Activated CD4-positive, CD25-positive, alpha-beta regulatory T cell treated with anti-CD3 and anti-CD28 coated beads, Interleukin-2, amount 50 U/mL, for 24 hours (primary cell): ENCODE measurements at regions not wholly inside any gene's neighbourhood (a gene's known extent, or its start where the extent isn't known, plus 50 kb on each side); places are given as distances from the start of the nearest gene placed in this dataset.

Experiments used
- ATAC-seq, 2 donors: fragments of 150-1000 bp; cut with Tn5 transposase; one replicate each; pipeline ENCODE4 v1.10.0; 2021; ENCODE audit warnings: mild to moderate bottlenecking in 1 of 2, moderate library complexity in 1 of 2

DNA sequence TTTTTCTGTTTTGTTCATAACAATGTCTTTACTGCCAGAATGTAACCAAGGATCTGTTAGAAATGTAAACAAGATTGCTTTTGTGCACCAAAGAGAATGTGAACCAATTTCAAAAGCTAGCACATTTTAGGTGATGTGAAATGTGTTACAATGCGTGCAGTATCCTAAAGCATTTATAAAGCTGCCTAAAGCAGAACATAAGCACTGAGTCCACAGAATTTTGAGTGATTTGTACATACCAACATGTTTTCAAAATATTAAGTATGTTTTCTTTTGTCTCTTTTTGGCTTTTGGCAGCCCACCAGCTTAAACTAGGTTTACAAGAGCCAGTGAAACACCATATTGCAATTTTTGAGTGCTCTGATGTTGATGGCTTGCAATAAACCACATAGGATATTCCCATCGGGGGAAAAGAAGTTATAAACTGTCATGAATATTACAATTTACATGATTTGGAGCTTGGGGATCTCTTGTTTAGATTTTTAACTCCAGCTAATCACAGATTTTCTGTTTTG lies 364.0 kb downstream of the ZIC1 start:
- no peak for ATAC-seq

DNA sequence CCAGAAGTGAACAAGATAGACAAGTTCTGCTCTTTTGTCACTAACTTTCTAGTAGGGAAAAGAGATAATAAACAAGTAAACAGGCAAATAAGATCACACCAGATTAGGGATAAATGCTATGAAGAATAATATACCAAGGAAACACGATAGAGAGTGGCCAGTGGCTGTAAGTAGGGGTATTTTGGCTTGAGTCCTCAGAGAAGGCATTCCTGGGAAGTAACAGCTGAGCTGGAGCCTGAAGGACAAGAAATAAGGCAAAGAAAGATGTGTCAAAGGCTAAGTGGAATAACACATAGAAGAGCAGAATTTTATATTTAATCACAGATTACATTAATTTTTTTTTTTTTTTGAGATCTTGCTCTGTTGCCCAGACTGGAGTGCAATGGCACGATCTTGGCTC lies 366.2 kb downstream of the ZIC1 start:
- ATAC-seq, result no peak

DNA sequence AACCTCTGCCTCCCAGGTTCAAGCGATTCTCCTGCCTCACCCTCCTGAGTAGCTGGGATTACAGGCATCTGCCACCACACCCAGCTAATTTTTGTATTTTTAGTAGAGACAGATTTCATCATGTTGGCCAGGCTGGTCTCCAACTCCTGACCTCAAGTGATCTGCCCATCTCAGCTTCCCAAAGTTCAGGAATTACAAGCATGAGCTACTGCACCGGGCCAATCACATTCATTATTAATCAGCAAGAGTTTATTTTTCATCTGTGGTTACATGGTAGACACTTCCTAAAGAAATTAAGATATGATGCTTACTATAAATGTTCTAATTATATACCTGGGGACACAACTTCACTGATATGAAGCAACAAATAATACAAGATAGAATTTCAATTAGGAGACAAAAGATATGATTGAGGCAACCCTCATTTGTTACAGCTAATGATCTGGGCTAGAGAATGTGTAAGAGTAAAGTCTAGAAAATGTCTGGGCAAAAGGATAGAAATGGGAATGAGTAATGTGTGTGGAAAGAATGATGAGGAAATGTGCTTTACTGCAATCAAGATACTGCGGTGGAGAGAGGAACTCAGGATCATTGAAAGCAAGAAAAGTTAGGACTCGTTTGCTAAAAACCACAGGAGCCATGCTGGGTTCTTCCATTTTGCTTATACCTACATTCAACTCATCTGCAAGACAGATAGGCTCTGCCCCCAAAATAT lies 366.8 kb downstream of the ZIC1 start:
- no peak for ATAC-seq

DNA sequence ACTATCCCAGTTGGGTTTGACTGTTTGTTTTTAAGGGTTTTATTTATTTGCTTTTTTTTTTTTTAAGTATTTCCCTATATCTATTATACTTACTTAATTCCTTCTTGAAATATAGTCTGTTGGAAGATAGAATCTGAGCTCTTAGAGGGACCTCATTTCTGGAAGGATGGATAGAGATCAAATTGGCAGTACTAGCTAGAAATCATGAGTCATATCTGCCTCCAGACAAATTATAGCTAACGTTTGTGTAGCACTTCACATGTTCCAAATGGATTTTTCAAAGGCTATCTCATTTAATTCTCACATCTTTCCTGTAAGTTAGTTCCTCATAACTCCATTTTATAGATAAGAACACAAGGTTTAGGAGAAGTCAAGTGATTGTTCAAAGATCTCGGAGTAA lies 384.7 kb downstream of the ZIC1 start:
- ATAC-seq, result no peak

DNA sequence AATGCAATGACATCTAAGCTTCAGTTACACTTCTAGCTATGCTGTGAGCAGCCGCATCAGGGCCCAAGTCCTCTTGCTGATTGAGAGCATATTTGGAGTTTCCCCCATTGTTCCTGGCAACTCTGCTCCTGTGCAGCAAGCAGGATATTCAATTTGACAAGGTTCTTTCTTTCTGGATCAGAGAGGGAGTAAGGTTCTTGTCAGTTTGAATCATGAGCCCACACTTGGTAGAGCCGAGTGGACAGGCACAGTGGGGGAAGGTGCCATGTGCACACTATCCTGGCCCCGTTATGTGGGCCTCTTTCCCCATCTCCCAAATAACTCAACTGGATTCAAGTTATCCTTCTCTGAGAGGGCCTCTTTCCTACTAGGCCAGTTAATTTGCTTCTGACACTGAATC lies 385.4 kb downstream of the ZIC1 start:
- no peak for ATAC-seq

DNA sequence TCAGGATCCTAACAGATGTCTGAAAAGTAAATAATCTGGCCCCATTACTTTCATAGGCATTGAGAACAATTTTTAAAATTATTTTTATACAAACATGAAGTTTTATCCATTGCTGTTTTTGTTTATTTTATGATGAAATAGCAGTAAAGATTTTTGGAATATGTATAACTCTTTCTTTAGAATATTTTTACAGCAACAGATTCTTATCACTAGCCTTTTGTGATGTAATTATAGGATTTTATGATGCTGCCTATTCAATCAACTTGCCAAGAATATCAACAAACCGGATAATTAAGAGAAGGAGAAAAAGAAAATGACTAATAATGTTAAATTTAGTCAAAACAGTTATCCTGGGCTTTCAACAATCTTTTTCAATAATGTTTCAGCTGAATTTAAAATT lies 386.3 kb downstream of the ZIC1 start:
- ATAC-seq, result no peak

DNA sequence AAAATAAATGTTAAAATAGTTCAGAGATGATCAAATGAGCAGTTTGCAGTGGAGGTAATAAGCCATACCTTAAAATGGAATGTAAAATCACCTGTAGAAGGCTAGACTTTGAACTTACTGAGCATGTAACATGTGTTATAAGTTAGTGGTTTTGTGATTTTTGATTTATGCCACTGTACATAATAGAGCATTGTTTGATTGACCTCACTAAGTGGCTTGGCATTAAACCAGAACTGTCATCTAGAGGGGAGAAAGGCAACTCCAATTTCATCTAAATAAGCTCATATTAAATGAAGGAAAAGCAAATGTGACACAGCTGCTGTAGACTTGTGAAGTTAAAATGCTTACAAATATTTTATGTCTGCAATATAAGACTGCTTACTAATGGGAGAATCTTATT lies 387.9 kb downstream of the ZIC1 start:
- ATAC-seq, result no peak

DNA sequence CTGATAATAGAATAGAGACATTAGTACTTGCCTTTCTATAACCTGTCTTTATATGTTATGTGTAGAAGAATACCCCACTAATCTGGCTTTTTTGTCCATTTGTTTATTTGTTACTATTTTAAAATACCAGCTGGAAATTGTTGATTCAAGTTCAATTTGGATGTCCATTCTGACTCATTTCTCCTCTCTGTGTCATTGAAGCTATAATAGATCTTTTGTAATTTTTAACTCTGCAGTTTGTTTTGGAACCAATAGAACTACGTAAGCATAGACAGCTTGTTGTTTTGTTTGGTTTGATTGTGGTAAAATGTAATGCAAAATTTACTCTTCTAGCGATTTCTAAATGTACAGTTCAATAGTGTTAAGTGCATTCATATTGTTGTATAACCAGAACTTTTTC lies 390.4 kb downstream of the ZIC1 start:
- no peak for ATAC-seq

DNA sequence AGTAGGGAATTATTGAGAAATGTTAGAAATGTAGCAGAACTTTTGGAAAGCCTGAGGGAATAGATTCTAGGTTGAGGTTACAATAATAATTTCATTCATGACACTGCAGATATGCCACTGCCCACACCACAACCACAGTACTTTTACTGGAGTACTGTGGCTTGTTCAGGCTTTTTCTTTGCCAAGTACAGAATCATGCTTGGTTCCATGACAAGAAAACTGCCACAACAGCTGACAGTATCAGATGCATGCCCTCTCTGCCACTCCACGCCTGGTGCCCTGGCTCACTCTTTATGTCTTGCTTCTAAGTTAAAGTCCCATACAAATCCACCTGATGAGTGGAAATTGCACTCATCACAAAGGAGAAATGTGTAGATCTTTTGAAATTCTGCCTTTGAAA lies 398.6 kb downstream of the ZIC1 start:
- ATAC-seq, result no peak

DNA sequence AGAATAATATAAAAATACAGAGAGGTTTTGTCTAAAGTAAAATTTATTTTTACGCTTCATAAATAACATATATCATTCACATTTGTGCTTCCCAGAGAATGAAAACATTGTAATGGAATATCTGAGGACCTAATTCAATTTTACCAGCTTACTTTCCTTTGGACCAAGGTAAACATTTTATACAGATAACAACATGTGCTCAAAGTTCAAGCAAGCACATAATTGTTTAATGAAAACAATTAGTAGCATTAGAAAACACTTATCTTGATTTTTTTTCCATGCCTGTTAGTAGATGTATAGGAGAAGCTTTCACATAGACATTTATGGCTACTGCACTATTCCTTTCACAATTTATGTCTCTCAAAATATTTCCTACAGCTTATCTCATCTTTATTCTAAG lies 400.0 kb downstream of the ZIC1 start:
- ATAC-seq, result no peak

DNA sequence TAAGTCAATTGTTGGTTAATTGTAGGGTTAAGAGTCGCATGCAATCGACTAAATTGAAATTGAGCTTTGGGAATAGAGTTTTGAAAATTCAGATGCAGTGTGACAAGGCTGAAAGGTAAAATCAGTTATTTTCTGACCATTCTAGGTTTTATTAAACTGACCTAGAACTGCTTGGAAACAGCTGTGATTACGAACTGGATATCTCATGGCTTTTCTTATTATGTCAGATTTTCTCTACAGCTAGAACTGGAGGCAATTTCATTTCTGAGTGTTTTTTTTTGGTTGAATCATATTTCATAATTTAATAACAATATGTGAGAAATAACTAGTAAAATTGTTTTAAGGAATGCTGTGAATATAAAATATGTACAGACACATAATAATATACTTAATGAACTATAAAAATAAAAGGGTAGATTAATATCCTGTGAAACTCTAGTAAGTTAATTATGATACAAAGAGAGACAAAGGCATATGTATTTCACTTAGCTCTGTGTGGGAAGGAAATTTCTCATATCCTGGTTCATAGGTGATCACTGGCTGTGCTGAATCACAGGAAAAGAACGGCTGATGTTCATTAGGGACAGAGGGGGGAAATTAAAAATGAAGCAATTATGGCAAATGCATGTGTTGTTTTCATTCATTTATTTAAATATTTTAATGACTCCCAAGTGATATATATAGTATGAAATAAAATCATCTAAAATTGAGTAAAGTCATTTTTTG lies 403.2 kb downstream of the ZIC1 start:
- no peak for ATAC-seq

DNA sequence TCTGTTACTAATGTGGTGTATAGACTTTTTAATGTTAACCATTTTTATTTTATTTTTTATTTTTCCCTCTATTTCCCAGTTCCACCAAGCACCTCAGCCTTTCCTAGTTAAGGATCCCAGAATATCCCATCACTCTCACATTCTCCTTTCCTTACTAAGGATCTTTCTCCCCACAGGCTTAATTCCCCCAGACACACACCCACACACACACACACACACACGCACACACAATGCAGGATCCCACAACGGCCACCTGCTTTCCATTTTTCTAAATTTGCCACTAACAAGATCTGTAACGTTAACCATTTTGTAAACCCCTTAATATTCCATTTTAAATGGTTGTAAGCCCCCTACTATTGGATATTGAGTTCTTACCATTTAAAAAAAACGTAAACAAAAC lies 404.1 kb downstream of the ZIC1 start:
- ATAC-seq, result no peak

DNA sequence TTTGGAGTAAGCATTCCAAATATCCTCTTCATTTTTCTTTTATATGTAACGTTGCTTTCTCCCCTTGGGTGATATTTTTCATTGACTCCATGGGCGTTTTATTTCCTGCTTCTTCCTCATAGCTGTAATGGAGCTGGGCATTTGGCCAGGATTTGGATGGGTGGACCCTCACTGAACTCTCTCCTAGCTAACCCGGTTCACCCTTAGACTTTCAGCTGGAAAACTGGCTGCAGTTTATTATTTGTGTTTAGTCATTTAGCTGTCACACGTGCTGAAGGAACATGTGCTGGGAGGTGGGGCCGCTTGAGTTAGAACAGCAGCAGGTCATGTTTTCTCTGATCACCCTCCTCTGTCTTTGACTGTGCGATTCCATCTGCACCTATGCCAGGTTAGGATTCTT lies 407.6 kb downstream of the ZIC1 start:
- no peak for ATAC-seq

DNA sequence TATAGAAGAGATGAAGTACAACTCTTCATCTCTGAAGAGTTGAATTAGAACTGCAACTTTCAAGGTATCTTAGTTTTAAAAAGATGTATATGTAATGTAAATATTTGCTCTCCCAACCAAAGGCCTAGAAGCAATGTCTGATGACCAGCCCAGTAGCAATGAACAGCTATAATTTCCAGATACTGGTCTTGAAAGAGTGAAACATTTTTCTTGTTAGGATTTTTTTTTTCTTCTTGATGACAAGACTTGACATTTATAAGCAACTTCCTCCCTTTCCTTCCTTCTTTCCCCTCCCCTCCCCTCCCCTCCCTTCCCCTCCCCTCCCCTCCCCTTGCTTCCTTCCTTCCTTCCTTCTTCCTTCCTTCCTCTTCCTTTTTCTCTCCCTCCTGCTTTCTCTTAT lies 423.4 kb downstream of the ZIC1 start:
- no peak for ATAC-seq

DNA sequence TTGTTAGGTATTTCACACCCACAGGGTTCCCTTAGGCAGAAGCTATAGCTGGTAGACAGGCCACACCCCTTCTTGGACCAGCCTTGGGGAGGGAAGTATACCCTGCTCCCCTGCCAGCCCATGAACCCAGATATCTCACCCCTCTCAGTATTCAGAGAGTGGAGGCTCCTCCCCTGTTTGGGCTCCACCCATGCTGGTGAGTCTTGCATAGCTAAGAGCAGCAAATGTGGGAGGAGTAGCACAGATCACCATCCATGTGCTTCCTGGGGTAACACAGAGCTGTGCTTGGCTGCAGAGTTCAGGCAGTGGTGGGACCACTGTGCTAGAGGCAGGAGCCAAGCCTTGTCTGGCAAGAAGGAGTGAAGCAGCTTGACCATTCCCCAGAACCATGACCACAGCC lies 427.2 kb downstream of the ZIC1 start:
- no peak for ATAC-seq

DNA sequence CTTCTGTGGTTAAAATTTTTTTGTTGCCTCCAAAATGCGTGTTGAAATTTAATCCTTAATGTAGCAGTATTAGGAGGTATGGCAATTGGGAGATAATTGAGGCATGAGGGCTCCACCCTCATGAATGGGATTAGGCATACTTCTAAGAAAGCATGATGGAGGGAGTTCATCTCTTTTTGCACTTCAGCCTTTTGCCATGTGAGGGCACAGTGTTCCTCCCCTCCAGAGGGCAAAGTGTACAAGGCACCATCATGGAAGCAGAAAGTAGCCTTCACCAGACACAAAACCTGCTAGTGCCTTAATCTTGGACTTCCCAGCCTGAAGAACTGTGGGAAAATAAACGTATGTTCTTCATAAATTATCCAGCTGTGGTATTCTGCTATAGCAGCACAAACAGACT lies 429.5 kb downstream of the ZIC1 start:
- ATAC-seq, result no peak

DNA sequence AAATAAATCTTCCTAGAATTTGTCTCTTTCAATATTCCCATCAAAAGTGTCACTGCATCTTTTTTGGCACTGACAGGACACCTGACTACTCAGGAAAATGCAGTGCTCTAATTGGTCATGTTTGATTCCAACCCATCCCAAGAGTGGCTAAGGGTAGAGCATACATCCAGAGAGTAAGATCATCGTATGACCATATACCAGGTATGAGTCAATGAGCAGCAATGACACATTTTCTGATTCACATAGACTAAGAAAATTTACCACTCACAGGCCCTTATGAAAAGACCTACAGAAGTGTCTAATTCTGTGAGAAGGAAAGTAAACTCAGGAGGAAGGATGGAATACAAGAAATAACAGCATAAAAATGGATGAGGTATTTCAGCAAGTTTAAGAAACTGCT lies 434.2 kb downstream of the ZIC1 start:
- no peak for ATAC-seq

DNA sequence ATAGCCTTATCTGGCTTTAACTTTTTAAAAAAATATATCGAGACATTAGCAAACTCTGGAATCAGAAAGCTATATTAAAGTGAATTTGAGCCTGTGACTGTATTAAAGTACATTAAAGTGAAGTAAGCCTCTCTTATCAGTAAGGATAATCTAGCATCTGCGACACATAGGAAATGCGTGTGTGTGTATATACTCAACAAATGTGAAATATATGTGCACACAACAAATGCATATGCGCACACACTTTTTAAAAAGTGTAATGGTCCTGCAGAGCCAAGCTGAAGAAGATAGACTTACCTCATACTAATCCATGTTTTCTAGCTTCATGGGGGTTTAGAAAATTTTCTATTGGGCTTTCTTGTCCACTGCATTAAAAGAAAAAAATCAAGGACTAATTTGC lies 437.1 kb downstream of the ZIC1 start:
- no peak for ATAC-seq

DNA sequence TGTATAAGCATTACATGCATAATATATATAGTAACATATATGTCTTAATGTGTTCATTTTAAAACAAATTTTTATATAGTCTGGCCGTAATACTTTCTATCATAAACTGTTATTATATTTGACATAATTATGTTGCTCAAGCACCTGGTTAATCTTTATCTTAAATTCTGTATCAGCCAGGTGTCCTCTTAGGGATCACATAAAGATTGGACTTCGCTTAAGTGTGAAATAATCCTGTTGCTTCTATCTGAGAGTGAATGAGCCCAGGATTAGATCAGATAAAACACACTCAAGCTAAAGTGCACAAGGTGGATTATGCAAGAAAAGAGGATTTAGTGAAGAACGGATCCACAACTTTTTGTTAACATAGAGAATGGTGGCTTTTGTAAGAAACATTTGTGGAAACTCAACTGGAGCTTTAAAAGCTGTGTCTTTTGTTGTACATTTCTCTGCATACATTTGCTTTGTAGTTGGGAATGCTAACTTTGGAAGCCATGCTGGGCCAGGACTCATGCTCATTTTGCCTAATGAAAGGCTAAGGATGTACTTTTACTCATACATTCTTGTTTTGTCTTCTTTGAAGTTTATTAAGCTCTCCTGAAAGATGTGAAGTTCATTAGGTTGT lies 437.8 kb downstream of the ZIC1 start:
- ATAC-seq, result no peak

DNA sequence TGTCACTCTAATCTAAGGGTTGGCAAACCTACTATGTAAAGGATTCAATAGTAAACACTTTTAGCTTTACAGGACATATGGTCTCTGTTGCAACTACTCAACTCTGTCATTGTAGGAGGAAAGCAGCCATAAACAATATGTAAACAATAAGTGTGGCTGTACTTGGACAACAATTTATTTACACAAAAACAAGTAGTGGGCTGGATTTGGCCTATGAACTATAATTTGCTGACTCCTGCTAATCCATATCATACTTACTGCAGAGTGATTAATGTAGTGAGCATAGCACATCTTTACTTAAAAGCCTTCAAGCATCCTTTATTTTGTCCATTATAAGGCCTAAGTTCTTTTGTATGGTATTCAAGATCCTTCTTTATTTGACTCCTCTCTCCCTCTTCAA lies 441.9 kb downstream of the ZIC1 start:
- no peak for ATAC-seq

DNA sequence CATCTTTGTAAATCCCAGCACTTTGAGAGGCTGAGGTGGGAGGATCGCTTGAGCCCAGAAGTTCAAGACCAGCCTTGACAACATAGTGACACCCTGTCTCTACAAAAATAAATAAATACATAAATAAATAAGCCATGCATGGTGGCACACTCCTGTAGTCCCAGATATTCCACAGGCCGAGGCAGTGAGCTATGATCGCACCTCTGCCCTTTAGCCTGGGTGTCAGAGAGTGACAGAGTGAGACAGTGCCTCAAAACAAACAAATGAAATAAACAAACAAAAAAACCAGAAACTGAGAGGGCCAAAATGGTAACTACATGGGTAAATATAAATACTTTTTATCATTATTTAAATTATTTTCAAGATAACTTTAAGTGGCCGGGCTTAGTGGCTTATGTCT lies 445.4 kb downstream of the ZIC1 start:
- no peak for ATAC-seq

DNA sequence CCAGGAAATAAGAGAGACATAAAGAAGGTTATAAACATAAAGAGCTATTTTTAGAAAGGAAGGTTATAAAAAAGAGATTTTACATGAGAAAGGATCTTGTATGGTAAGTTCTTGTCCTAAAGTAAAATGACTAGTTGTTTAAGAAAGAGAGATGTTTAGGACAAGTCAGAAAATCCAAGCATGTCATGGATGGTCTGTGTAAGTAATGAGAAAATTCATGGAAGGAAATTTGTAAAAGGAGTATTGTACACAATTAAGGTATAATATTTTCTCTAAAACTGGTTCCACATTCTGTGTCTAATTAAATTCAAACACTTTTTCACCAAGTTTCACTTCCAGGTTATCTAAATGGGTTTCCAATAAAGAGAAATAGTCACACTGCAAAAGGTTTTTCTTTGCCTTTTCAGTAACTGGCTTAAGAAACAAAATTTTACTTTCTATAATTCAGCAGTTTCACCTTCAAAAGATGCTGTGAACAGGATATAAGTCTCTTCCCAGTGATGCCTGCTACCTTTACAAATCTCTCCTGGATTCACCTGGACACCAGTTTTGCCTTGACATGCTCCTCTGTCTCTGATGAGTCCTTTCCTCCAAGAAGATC lies 455.7 kb downstream of the ZIC1 start:
- no peak for ATAC-seq

DNA sequence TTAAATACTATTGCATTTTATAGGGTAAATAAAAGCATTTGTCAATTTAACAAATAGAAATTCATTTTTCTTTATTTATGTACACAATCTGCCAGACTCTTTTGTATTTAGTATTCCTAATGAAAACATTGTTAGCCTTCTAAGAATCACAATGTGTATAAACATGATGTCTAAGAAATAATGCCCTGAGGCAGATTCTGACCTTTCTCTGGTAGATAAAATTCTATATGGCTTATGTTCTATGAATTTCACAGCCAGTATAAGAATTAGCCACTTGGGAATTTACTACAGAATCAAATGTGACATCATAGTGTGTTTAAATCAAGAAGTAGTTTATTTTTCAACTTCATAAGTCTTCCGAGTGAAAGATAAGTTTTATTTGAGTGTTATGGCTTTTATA lies 457.4 kb downstream of the ZIC1 start:
- ATAC-seq, result no peak

DNA sequence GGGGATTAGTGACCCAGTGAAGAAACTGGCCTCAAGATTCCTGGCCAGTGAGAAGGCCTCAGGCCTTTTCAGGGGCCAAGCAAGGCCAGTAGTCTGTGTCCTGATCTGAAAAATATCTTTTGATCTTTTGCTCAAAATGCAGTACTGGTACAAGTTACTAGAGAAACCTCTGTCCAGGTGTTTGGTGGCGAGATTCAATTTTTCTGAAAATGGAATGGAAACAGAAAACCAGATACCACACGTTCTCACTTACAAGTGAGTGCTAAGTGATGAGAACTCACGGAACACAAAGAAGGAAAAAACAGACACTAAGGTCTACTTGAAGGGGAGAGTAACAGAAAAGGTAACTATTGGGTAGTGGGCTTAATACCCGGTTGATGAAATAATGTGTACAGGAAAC lies 463.4 kb downstream of the ZIC1 start:
- no peak for ATAC-seq
